Glomerular visceral epithelial cell (primary cell): ENCODE measurements at regions not wholly inside any gene's neighbourhood (a gene's known extent, or its start where the extent isn't known, plus 50 kb on each side); places are given as distances from the start of the nearest gene placed in this dataset.
A peak's percentile ranks its signal among the peaks of the same experiment; 100 is the strongest.
"Not testable (repeated sequence)": the region's sequence is repeated elsewhere in the genome, so short reads cannot be mapped to it uniquely, and the experiment has no call there.

ENCODE experiments used
- DNase-seq: peaks from one replicate; pipeline ENCODE4 v3.0.0-alpha.2; 2016; ENCODE audit errors: extremely low spot score

DNA sequence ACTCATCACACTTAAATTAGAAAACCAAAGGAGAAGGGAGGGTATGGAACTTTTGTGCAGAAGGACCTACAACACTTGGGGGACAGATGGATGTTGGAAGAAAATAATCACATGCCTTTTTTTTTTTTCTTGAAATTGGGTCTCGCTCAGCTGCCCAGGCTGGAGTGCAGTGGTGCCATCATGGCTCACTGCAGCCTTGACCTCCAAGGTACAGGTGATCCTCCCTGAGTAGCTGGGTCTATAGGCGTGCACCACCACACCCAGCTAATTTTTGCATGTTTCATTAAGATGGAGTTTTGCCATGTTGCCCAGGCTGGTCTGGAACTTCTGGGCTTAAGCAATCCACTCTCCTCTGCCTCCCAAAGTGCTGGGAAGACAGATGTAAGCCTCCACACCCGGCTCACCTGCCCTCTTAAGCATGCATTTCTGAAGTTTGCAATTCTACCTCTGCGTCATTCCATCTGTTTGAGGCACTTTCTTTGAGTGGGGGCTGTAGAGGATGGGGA, 370.8 kb upstream of the JARID2 start:
- no peak for DNase-seq

DNA sequence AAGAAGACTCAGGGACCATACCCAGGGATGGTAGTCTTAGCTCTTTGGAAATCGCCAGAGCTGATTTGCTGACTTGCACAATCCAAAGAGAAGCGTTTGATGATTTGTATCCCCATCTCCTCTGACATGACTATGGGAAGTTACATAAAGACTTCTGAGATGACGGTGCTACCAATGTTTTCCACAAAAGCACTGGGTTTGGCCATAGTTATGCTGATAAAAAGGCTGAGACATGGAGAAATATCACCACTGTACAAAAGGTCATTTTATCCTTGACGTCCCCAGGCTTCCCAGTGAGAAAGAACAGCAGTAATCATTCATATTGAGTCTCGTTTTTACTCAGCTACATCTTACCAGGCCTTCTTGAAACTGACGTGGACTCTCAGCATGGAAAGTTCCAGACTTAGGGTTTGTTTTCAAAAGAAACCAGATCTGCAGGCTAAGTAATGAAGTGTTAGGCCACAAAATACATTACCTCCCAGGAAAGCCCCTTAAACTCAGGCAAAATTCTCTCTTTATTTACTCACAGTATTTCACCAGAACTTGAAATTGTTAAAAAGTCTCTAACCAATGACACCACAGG, 370.3 kb upstream of the JARID2 start:
- DNase-seq = no peak

DNA sequence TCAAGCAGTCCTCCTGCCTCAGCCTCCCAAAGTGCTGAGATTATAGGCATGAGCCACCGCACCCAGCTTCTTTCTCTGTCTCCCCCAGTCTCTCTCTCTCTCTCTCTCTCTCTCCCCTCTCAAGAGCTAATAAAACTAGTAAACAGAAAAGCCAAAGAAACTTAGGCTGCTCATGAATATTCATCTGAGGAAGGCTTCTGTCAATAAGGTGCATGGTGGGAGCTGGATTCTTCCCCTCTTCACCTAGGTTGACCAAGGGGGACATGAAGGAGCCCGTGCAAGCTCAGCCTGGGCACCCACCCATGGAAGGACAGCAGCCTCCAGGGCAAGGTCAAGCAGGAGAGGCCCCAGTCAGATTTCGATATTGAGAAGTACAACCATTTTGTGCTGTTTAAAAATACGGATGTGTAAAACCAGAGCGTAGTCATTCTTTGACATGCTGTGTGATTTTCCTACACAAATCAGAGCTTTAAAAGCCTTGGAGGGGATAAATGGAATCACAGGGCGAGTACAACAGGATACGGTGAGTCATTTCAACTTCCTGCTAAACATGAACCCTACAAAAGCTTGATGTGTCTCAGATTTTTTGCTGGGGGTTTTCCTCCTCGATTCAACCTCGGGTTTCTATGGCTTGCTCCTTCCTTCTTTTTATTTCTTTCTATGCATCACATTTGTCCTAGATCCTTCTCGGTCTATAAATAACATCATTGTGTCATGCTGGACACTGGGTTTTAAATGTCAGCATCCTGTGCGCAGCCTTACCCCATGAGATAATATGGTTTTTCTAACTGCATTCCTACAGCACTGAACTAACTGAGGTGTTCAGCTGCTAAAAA, 368.9 kb upstream of the JARID2 start:
- DNase-seq = peak; percentile 73

DNA sequence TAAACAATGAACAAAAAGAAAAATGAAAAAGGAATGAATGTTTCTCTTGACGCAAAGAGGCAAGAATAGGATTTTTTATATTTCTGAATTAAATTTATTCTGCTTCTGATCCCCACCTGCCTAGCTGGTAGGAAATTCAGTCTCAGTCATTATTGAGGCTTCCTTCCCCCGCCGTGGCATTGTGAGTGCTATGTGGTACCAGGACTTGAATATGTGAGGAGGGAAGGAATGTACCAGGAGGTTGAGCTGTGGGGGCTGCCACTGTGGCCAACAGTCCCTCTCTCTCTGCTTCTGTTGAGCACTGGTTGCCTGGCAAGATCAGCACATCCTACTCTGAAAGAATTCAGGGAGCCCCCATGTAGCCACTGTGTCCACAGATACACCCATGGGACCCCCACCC, 368.1 kb upstream of the JARID2 start:
- no peak for DNase-seq

DNA sequence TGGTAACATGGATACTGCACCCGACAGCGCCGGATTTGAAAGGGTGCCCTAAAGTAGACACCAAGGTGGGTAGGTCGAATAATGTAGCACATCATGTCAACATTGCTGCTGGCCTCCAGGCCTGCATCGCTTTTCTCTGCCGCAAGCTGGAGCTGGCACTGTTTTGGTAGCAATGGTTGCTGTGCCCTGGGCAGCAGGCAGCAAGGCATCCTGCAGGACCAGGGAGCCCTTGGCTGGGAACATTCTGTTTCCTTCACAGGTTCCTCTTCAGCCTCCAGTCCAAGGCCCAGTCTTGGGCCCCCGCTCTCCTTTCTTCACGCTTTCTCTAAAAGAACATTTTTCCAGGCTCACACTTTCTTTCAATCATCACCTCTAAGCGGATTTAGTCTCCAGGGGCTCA, 365.8 kb upstream of the JARID2 start:
- DNase-seq = no peak

DNA sequence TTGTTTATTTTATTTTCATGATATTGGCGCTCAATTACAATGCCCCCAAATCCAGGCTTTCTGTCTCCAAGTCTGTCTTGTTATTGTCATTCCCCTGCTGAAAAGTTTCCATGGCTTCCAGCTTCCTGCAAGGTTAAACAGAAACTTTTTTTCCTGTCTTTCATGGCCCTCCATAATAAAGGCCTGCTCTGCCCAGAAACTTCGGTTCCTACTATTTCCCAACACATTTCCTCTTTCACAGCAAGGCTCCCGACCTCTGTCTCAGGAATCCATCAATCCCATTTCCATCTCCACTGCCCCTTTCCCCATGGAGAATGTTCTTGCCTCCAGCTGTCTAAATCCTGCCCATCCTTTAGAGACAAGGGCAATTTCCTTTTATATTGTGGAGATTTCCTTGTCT, 365.2 kb upstream of the JARID2 start:
- no peak for DNase-seq

DNA sequence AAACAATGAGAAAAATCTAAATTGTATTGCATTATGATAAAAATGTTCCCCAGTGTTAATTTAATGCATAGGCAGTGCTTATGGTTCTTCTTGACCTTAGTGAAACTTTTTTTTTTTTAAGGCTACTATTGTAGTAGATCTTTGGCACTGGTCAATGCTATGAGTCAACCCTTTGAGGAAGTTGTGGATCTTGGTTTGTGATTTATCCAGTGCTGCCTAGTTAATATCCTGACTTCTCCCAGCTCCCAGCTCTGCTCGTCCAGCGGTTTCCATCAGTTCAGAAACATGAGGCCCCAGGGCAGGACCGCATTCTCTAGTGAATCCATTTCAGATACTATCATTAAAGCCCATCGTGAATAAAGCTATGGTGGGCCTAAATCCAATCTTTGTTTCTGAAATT, 364.5 kb upstream of the JARID2 start:
- peak; percentile 71 for DNase-seq

DNA sequence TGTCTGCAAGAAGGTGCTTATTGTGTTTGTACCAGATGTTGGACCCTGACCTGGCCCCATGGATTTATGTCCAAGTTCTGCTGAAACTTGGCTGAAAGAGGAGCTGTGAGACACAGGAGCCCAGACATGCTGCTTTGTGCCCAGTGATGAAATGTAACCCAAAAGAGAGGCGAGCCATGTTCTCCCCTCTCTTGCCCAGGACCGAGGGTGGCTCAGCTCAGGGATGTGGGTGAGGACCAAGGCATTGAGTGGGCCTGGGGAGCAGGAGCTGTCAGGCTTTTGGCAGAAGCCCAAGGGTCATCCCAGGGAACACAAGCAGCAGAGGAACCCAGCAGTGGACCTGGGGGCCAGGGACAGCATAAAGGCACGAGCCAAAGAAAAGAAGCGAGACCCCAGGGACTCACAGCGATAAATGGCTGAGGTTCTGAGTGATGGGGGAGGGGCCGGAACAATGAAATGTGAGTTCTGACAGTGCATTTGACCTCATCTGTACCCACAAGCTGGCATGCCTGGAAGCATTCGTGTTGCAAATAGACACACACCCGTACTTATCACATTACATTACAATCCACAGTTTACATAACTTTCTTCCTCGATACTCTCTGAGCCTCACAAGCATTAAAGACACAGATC, 363.4 kb upstream of the JARID2 start:
- no peak for DNase-seq

DNA sequence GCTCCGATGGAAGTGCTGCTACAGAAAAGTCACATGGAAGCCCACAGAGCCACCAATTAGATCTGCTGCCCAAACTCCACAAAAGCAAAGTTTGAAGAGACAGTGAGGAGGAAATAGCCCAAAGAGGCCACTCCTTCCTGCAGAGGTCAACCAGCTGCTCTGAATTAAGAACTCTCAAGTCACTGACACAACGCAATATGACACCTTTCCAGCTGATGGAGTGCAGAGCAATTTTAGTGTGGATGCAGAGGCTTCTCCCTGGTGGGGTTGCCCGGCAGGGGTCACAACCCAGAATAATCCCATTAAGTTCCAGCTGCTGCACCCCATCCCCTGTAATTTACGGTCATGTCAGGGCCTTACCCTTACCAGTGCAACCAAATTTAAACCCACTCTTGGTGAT, 361.9 kb upstream of the JARID2 start:
- DNase-seq = no peak

DNA sequence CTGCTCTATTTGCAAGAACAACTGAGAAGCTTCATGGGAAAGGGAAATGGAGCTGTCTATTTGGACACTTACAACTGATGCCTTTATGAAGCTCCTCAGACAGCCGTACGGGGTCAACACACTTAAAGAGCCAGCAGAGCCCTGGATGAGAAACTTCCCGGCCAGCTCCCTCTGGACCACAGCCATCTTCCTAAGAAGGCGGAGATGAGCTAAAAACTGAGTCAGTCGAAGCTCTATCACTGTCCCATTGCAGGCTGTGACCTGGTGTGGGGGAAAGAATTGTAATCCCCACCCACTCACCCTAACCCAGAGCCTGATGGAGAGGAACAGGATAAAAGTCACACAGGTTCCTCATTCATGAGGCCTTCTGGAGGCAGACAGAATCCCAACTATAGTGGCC, 360.4 kb upstream of the JARID2 start:
- no peak for DNase-seq

DNA sequence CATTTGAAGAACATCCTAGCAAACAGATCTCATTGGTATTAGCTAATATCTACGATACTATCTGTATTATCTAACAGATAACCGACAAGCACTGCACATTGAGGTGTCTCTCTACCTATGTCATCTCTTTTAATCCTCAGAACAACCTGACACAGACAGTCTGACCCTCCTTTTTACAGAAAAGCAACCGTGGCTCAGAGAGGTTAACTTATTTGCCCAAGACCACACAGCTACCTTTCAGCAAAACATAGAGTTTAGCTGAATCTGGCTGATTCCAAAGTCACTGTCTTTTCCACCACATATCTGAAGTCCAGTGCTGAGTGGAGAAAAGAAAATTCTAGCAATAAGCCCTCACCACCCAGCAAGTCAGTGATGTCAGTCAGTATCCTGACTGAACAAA, 358.7 kb upstream of the JARID2 start:
- no peak for DNase-seq

DNA sequence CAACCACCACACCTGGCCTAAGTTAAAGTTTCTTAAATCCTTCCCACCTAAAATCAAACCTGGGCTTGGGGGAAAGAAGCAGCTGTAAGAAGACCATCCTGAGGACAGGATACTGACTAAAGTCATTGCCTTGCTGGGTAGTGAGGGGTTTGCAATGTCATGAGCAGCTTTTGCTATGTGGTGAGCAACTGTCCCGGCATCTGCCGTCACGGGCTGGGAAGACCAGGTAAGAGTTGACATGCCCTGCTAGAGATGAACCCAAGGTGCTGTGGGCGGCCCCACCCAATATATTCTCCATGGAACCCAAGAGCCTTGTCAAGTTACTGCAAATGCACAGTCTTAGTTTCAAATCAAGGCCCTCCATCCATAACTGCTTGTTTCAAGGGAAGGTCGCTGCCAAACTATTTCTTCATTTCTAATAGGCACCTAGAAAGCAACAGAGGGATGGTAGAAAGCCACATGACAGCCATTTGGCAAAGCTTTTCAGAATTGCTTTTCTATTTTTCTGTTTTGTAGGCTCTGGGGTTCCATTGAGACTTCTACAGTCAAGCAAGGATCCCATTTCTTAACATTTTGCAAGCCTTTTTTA, 357.8 kb upstream of the JARID2 start:
- no peak for DNase-seq

DNA sequence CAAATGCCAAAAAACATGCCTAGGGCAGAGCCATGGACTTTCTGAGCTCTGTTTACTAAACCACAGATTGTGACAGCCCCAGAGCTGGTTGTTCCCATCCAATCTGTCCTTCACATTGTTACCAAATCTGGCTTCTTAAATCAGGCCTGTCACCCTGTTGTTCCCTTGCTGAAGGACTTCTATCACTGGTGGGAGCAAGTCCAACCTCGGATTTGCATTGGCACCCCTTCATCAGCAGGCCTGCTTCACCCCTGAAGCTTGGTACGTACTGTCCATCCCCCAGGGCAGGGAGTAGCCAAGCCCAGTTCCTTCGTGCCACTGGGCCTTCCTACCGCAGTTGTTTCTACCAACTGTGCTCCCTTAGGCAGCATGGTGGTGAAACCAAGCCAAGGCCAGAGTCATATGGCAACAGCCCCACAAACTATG, 357.3 kb upstream of the JARID2 start:
- no peak for DNase-seq

DNA sequence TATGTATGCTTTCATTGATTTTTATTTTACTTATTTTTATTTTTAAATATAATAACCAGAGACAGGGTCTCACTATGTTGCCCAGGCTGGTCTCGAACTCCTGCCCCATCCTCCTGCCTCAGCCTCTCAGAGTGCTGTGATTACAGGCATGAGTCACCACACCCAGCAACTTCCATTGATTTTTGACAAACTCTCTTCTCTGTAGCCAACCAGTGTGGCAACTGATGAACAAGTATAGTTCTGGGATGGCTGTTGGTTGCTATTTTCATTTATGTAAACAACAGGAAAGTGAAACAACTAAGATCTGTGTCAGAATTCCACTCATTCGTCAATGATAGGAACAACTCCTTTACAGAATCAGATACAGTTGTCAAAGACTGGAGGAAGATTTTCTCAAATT, 356.7 kb upstream of the JARID2 start:
- no peak for DNase-seq

DNA sequence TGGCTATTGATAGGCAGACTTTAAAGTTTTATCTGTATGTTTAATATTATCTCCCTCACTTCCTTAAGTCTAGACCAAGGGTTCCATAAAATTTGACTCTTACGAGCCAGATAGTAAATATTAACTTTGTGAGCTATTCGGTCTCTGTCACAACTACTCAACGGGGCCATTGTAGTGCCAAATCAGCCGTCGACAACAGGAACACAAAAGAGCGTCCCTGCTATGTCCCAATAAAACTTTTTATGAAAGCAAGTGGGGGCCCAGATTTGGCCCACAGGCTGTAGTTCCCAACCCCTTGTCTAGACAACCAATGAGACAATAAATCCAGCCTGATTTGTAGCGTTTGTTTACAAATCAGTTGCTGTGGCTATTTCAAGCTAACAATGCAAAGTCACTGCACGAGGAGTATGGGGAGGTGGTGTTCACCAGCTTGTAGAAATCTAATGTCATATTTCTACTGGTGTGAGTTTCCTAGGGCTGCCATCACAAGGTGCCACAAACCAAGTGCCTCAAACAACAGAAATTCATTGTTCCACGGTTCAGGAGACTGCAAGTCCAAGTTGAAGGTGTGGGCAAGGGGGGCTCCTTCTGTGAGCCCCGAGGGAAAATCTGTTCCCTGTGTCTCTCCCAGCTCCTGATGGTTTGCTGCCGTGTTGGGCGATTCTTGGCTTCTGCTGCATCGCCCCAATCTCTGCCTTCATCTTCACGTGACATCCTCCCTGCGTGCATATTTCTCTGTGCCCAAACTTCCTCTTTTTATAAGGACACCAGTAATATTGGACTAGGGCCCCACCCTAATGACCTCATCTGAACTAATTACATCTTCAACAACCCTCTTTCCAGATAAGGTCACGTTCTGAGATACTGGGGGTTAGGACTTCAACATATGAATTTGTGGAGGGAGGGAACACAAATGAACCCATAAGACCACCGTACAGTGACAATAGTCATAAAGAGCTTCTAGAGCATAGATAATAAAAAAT, 356.0 kb upstream of the JARID2 start:
- no peak for DNase-seq

DNA sequence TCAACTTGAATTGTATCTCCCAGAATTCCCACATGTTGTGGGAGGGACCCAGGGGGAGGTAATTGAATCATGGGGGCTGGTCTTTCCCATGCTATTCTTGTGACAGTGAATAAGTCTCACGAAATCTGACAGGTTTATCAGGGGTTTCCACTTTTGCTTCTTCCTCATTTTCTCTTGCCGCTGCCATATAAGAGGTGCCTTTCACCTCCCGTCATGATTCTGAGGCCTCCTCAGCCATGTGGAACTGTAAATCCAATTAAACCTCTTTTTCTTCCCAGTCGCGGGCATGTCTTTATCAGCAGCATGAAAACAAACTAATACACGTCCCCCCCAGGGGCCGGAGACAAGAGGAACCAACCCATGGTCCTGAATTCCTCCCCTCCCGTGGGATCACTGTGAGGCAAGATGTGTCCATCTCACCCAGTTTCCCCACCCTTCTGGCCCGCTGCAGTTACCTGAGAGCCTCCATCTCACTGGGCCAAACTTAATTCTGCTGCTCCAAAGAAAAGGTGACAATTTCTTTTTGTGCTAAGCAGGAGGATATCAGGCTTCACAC, 354.0 kb upstream of the JARID2 start:
- not testable (repeated sequence) for DNase-seq

DNA sequence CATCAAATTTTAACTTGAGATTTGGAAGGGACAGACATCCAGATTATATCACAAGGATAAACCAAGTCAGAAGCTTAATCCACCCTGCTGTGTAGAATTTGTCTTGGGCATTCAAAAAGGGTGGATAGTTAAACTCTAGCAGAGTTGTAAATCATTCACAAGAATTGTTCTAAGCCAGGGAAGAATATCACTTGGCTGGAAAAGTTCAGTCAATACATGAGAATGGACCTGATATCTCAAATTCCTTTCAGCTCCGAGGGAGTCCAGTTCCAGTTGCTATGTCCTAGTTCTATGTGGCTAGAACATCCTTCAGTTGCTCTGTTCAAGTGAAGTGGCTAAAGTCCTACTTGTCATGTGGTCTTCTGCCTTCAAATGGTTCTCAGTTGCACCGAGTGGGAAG, 351.8 kb upstream of the JARID2 start:
- DNase-seq = no peak

DNA sequence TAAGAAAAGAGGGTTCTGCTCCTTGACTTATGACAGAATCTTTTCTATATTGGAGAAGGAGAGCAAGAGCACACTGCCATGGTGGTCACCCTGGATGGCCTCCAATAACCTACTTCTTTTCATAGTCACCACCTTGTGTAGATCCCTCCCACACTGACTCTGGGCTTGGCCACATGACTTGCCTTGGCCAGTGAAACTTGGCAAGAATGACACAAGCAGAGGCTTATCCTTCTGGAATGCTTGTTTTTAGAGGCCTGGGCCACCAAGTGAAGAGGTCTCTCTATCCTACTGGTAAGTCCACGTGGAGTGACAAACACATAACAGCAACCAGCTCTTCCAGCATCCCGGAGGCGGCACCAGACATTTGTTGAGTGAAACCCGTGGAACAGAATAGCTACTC, 349.4 kb upstream of the JARID2 start:
- DNase-seq = no peak

DNA sequence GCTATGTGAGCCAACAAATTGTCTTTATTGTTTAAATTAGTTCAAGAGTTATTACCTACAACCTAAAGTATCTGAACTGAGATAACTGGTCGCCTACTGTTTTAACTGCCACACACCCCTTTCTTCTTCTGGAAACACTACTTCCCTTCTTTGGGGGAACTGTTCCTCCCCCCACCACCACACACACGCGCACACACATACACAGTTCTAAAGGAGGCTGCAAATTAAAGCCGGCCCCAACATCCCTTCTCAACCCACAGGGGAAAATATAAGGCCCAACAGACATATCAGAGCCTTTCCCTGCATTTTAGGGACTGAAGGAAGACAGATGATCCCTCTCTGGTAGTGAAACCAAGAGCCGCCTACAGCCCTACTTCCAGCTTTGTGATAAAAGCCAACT, 348.0 kb upstream of the JARID2 start:
- DNase-seq = no peak

DNA sequence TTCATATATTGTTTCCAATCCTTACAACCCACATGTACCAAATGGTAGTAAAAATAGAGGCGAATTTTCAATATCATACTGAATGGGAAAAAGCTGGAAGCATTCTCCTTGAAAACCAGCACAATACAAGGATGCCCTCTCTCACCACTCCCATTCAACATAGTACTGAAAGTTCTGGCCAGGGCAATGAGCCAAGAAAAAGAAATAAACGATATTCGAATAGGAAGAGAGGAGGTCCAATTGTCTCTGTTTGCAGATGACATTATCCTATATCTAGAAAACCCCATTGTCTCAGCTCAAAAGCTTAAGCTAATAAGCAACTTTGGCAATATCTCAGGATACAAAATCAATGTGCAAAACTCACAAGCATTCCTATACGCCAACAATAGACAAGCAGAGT, 346.4 kb upstream of the JARID2 start:
- not testable (repeated sequence) for DNase-seq

DNA sequence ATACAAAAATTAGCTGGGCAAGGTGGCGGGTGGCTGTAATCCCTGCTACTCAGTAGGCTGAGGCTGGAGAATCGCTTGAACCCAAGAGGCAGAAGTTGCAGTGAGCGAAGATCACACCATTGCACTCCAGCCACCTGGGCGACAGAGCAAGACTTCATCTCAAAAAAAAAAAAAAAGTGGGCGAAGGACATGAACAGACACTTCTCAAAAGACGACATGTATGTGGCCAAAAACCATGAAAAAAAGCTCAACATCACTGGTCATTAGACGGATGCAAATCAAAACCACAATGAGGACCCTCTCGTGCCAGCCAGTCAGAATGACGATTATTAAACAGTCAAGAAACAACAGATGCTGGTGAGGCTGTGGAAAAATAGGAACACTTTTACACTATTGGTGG, 344.9 kb upstream of the JARID2 start:
- DNase-seq = no peak
